PC-9 (cell line): ENCODE measurements at regions not wholly inside any gene's neighbourhood (a gene's known extent, or its start where the extent isn't known, plus 50 kb on each side); places are given as distances from the start of the nearest gene placed in this dataset.

Source experiments
- BruUV-seq: library from RNA; stranded (reverse); fragments of 400-500 nt; replicated peaks from 2 replicates; lab custom pipeline; 2021; lab: Mats Ljungman, UMichigan
- CTCF ChIA-PET: fragments of 300-600 bp; sonication (Branson Sonifier 250); formaldehyde crosslinking; loops from one replicate; lab custom pipeline; 2022; ENCODE audit warnings: antibody characterized with exemption; lab: Charles Lee
- POLR2A ChIA-PET: fragments of 300-600 bp; sonication (Branson Sonifier 250); formaldehyde crosslinking; loops from one replicate; lab custom pipeline; 2022; ENCODE audit warnings: antibody characterized with exemption; ENCODE audit not compliant: unreplicated experiment; lab: Charles Lee
- DNase-seq, 2 experiments: peaks; one replicate each; pipeline versions ENCODE4 v3.0.0 to v3.0.0-alpha.2; 2015 to 2022; ENCODE audit warnings: mixed read lengths in 1 of 2
- H2AFZ ChIP-seq: fragments of 200-600 bp; sonication (generic); 2 replicates; pipeline ENCODE4 v1.8.1; 2017; ENCODE audit warnings: antibody characterized with exemption
- H3F3A ChIP-seq: fragments of 200-600 bp; sonication (generic); 2 replicates; pipeline ENCODE4 v1.8.1; 2017; ENCODE audit warnings: antibody characterized with exemption, mild to moderate bottlenecking, low read depth; ENCODE audit not compliant: insufficient read depth
- H3K27ac ChIP-seq: fragments of 200-600 bp; sonication (generic); 2 replicates; pipeline ENCODE4 v1.6.1; 2016; ENCODE audit warnings: mixed run types
- H3K27me3 ChIP-seq: fragments of 200-600 bp; sonication (generic); 2 replicates; pipeline ENCODE4 v1.6.1; 2016; ENCODE audit warnings: low read depth, mixed run types; ENCODE audit not compliant: insufficient read depth
- H3K36me3 ChIP-seq: fragments of 200-600 bp; sonication (generic); 2 replicates; pipeline ENCODE4 v1.6.1; 2016; ENCODE audit warnings: low read depth, mixed run types
- H3K4me1 ChIP-seq: fragments of 200-600 bp; sonication (generic); replicated peaks from 2 replicates; pipeline ENCODE4 v1.6.1; 2016; ENCODE audit warnings: mixed run types; ENCODE audit not compliant: insufficient read depth
- H3K4me2 ChIP-seq: fragments of 200-600 bp; sonication (generic); 2 replicates; pipeline ENCODE4 v1.6.1; 2017; ENCODE audit warnings: mixed run types
- H3K4me3 ChIP-seq: fragments of 200-600 bp; sonication (generic); 2 replicates; pipeline ENCODE4 v1.6.1; 2016; ENCODE audit warnings: mixed run types
- H3K79me2 ChIP-seq: fragments of 200-600 bp; sonication (generic); 2 replicates; pipeline ENCODE4 v1.6.1; 2017; ENCODE audit warnings: low read depth, mixed run types
- H3K9me2 ChIP-seq: fragments of 200-600 bp; sonication (generic); 2 replicates; pipeline ENCODE4 v1.8.1; 2017; ENCODE audit warnings: mild to moderate bottlenecking; ENCODE audit not compliant: insufficient read depth
- H3K9me3 ChIP-seq: fragments of 200-600 bp; sonication (generic); 2 replicates; pipeline ENCODE4 v1.8.1; 2016; ENCODE audit warnings: low read depth; ENCODE audit not compliant: insufficient read depth
- H4K20me1 ChIP-seq: fragments of 200-600 bp; sonication (generic); 2 replicates; pipeline ENCODE4 v1.8.1; 2017; ENCODE audit not compliant: insufficient read depth
- EZH2 ChIP-seq: fragments of 200-600 bp; sonication (generic); IDR thresholded peaks from 2 replicates; pipeline ENCODE4 v1.8.0; 2017; ENCODE audit warnings: antibody characterized with exemption, low read depth
- intact Hi-C: fragments of 100-400 bp; cut with micrococcal nuclease; formaldehyde crosslinking; loops from one replicate; pipeline ENCODE4 v1.10.0; 2022; ENCODE audit not compliant: unreplicated experiment
- TF ChIP-seq, protein P1 (sequence below): fragments of 200-600 bp; sonication (generic); conservative IDR thresholded peaks from 2 replicates; pipeline ENCODE4 v1.6.1; 2017; ENCODE audit warnings: mixed run types, antibody characterized with exemption, mild to moderate bottlenecking, moderate library complexity

- Histone ChIP-seq H3K79me2 (no peaks in the 10 kb centered on the region), H4K20me1 (no peaks in the 10 kb centered on the region), H3K36me3 (no peaks in the 10 kb centered on the region), H2AFZ (no peak overlapping the region), H3K9me2 (no peaks in the 10 kb centered on the region), H3K4me3 (no peak overlapping the region), H3K4me2 (no peak overlapping the region), H3K9me3 (no peaks in the 10 kb centered on the region), H3K27me3 (no peaks in the 10 kb centered on the region), H3F3A (no peaks in the 10 kb centered on the region), H3K4me1 (0 out of 2 replicates have a peak, but pooled peaks cover 16% of the 10 kb centered on the region), H3K27ac (no peak overlapping the region)
- CTCF ChIA-PET, result no interaction called here
- TF ChIP-seq, protein P1, sequence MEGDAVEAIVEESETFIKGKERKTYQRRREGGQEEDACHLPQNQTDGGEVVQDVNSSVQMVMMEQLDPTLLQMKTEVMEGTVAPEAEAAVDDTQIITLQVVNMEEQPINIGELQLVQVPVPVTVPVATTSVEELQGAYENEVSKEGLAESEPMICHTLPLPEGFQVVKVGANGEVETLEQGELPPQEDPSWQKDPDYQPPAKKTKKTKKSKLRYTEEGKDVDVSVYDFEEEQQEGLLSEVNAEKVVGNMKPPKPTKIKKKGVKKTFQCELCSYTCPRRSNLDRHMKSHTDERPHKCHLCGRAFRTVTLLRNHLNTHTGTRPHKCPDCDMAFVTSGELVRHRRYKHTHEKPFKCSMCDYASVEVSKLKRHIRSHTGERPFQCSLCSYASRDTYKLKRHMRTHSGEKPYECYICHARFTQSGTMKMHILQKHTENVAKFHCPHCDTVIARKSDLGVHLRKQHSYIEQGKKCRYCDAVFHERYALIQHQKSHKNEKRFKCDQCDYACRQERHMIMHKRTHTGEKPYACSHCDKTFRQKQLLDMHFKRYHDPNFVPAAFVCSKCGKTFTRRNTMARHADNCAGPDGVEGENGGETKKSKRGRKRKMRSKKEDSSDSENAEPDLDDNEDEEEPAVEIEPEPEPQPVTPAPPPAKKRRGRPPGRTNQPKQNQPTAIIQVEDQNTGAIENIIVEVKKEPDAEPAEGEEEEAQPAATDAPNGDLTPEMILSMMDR, result no peak
- no peak for TF ChIP-seq EZH2
- POLR2A ChIA-PET, result interaction anchor here (0.6 kb wide), 1 partner anchor 264 kb away, joined by 6 read pairs; no protein-coding TSS in a partner anchor
- DNase-seq, result peak in 1 of 2 experiments; percentile 40
- BruUV-seq, result no TSS peak
- intact Hi-C loops, result no loop called here
Measured at GRCh38 chr4:159607809-159608208, 504.9 kb downstream of the RAPGEF2 start.

GRCh38 chr4:159608436-159608835 is 505.6 kb downstream of the RAPGEF2 start:
- TF ChIP-seq, protein P1, result peak; percentile 20; the same call in 1 of the 2 replicates
- no peak for TF ChIP-seq EZH2
- Histone ChIP-seq H2AFZ (no peak overlapping the region), H3K27ac (no peak overlapping the region), H3K9me3 (no peaks in the 10 kb centered on the region), H3K79me2 (no peaks in the 10 kb centered on the region), H3K4me3 (no peak overlapping the region), H4K20me1 (no peaks in the 10 kb centered on the region), H3K27me3 (no peaks in the 10 kb centered on the region), H3F3A (no peaks in the 10 kb centered on the region), H3K9me2 (no peaks in the 10 kb centered on the region), H3K36me3 (no peaks in the 10 kb centered on the region), H3K4me2 (no peak overlapping the region), H3K4me1 (0 out of 2 replicates have a peak, but pooled peaks cover 16% of the 10 kb centered on the region)
- ChIA-PET POLR2A (interaction anchor here (0.6 kb wide), 1 partner anchor 264 kb away, joined by 6 read pairs; no protein-coding TSS in a partner anchor), CTCF (no interaction called here)
- no TSS peak for BruUV-seq
- intact Hi-C loops, result no loop called here
- DNase-seq, result peak in 1 of 2 experiments; percentile 37

- H4K20me1 ChIP-seq, result no peaks in the 10 kb centered on the region
- H3K9me2 ChIP-seq, result no peaks in the 10 kb centered on the region
- no TSS peak for BruUV-seq
- no peak overlapping the region for H3K27ac ChIP-seq
- intact Hi-C loops, result no loop called here
- H3K36me3 ChIP-seq, result no peaks in the 10 kb centered on the region
- ChIA-PET CTCF (no interaction called here), POLR2A (no interaction called here)
- H3K4me2 ChIP-seq, result no peak overlapping the region
- DNase-seq, result no peak
- no peak overlapping the region for H3K4me3 ChIP-seq
- H2AFZ ChIP-seq, result no peak overlapping the region
- H3K27me3 ChIP-seq, result no peaks in the 10 kb centered on the region
- H3F3A ChIP-seq, result no peaks in the 10 kb centered on the region
- no peaks in the 10 kb centered on the region for H3K4me1 ChIP-seq
- no peaks in the 10 kb centered on the region for H3K9me3 ChIP-seq
- TF ChIP-seq, protein P1, result no peak
- no peak for TF ChIP-seq EZH2
- no peaks in the 10 kb centered on the region for H3K79me2 ChIP-seq
Measured at GRCh38 chr4:159632031-159632430, 529.2 kb downstream of the RAPGEF2 start.
